PC-3 (cell line): ENCODE measurements at regions not wholly inside any gene's neighbourhood (a gene's known extent, or its start where the extent isn't known, plus 50 kb on each side); places are given as distances from the start of the nearest gene placed in this dataset.

Source experiments
- ATAC-seq: fragments of 200-7000 bp; cut with Tn5 transposase; 2 replicates; pipeline ENCODE4 v1.9.1; 2020; ENCODE audit warnings: mild to moderate bottlenecking, moderate library complexity
- BruUV-seq: library from RNA; stranded (reverse); fragments of 400-500 nt; replicated peaks from 2 replicates; lab custom pipeline; 2021; lab: Mats Ljungman, UMichigan
- CTCF ChIA-PET: fragments of 300-600 bp; sonication (Branson Sonifier 250); formaldehyde crosslinking; loops from one replicate; lab custom pipeline; 2022; ENCODE audit warnings: antibody characterized with exemption; lab: Charles Lee
- POLR2A ChIA-PET: fragments of 300-600 bp; sonication (Branson Sonifier 250); formaldehyde crosslinking; loops from one replicate; lab custom pipeline; 2022; ENCODE audit warnings: antibody characterized with exemption; ENCODE audit not compliant: unreplicated experiment; lab: Charles Lee
- DNase-seq: peaks from one replicate; pipeline ENCODE4 v3.0.0-alpha.2; 2015
- H2AFZ ChIP-seq: fragments of 300-600 bp; sonication (generic); 2 replicates; pipeline ENCODE4 v1.6.0; 2016; ENCODE audit warnings: antibody characterized with exemption, low read length
- H3F3A ChIP-seq: fragments of 300-600 bp; sonication (generic); one replicate; pipeline ENCODE4 v1.6.0; 2017; ENCODE audit warnings: antibody characterized with exemption, low read length, control low read depth, mild to moderate bottlenecking; ENCODE audit not compliant: unreplicated experiment
- H3K27ac ChIP-seq: fragments of 300-600 bp; sonication (generic); 2 replicates; pipeline ENCODE4 v1.5.1; 2016; ENCODE audit warnings: mild to moderate bottlenecking, low read length
- H3K27me3 ChIP-seq: fragments of 300-600 bp; sonication (generic); 2 replicates; pipeline ENCODE4 v1.6.1; 2016; ENCODE audit warnings: low read length, mixed read lengths
- H3K36me3 ChIP-seq: fragments of 300-600 bp; sonication (generic); 2 replicates; pipeline ENCODE4 v1.6.1; 2016; ENCODE audit warnings: low read depth, mixed run types, low read length, mixed read lengths
- H3K4me1 ChIP-seq: fragments of 300-600 bp; sonication (generic); 2 replicates; pipeline ENCODE4 v1.5.1; 2016; ENCODE audit warnings: low read length; ENCODE audit not compliant: insufficient read depth
- H3K4me2 ChIP-seq: fragments of 300-600 bp; sonication (generic); 2 replicates; pipeline ENCODE4 v1.6.0; 2016; ENCODE audit warnings: low read length
- H3K4me3 ChIP-seq: fragments of 300-600 bp; sonication (generic); 2 replicates; pipeline ENCODE4 v1.5.1; 2016; ENCODE audit warnings: mild to moderate bottlenecking, low read length, mixed read lengths
- H3K79me2 ChIP-seq: fragments of 300-600 bp; sonication (generic); 2 replicates; pipeline ENCODE4 v1.6.1; 2017; ENCODE audit warnings: low read length, mixed read lengths
- H3K9ac ChIP-seq: fragments of 300-600 bp; sonication (generic); 2 replicates; pipeline ENCODE4 v1.6.0; 2016; ENCODE audit warnings: mild to moderate bottlenecking, low read length
- H3K9me2 ChIP-seq: fragments of 300-600 bp; sonication (generic); replicated peaks from 2 replicates; pipeline ENCODE4 v1.6.1; 2016; ENCODE audit warnings: mixed run types, low read length, mixed read lengths
- H3K9me3 ChIP-seq: fragments of 300-600 bp; sonication (generic); 2 replicates; pipeline ENCODE4 v1.6.1; 2016; ENCODE audit warnings: low read length, mixed read lengths
- H4K20me1 ChIP-seq: fragments of 300-600 bp; sonication (generic); 2 replicates; pipeline ENCODE4 v1.6.1; 2016; ENCODE audit warnings: low read length, mixed read lengths
- CTCF ChIP-seq: fragments of 300-600 bp; sonication (generic); conservative IDR thresholded peaks from 2 replicates; pipeline ENCODE4 v1.5.1; 2017; ENCODE audit warnings: antibody characterized with exemption, low read depth, mild to moderate bottlenecking, low read length
- EZH2 ChIP-seq: fragments of 300-600 bp; sonication (generic); IDR thresholded peaks from one replicate; pipeline ENCODE4 v1.6.1; 2017; ENCODE audit warnings: antibody characterized with exemption, mild to moderate bottlenecking, low read length; ENCODE audit not compliant: unreplicated experiment
- EZH2phosphoT487 ChIP-seq: fragments of 300-600 bp; sonication (generic); IDR thresholded peaks from 2 replicates; pipeline ENCODE4 v1.6.1; 2018; ENCODE audit warnings: mild to moderate bottlenecking, antibody characterized with exemption, low read length, borderline replicate concordance
- intact Hi-C: fragments of 100-400 bp; cut with micrococcal nuclease; formaldehyde crosslinking; loops from 2 replicates; pipeline ENCODE4 v1.9.0; 2023

- TF ChIP-seq CTCF, result no peak
- H3K9ac ChIP-seq, result no peak overlapping the region
- H3K79me2 ChIP-seq, result no peaks in the 10 kb centered on the region
- no peaks in the 10 kb centered on the region for H3K36me3 ChIP-seq
- no peaks in the 10 kb centered on the region for H3K9me3 ChIP-seq
- H3K4me3 ChIP-seq, result no peak overlapping the region
- H3K4me2 ChIP-seq, result no peak overlapping the region
- ATAC-seq, result no peak
- H3K4me1 ChIP-seq, result no peaks in the 10 kb centered on the region
- peaks cover 40% of the 10 kb centered on the region for H3K27me3 ChIP-seq
- H2AFZ ChIP-seq, result no peak overlapping the region
- intact Hi-C loops, result no loop called here
- BruUV-seq, result no TSS peak
- H3K9me2 ChIP-seq, result no peaks in the 10 kb centered on the region
- DNase-seq, result peak; percentile 25
- H3K27ac ChIP-seq, result no peak overlapping the region
- H4K20me1 ChIP-seq, result no peaks in the 10 kb centered on the region
- ChIA-PET POLR2A (no interaction called here), CTCF (no interaction called here)
- no peaks in the 10 kb centered on the region for H3F3A ChIP-seq
Observed at GRCh38 chr16:86726340-86726739, 148.0 kb downstream of the FOXL1 start.

GRCh38 chr16:86727131-86727530 lies 148.8 kb downstream of the FOXL1 start:
- Histone ChIP-seq H3F3A (no peaks in the 10 kb centered on the region), H3K9ac (no peak overlapping the region), H3K9me3 (no peaks in the 10 kb centered on the region), H3K79me2 (no peaks in the 10 kb centered on the region), H3K4me1 (no peaks in the 10 kb centered on the region), H4K20me1 (no peaks in the 10 kb centered on the region), H3K9me2 (no peaks in the 10 kb centered on the region), H3K27ac (no peak overlapping the region), H3K4me2 (no peak overlapping the region), H3K27me3 (peaks cover 48% of the 10 kb centered on the region), H3K36me3 (no peaks in the 10 kb centered on the region), H3K4me3 (no peak overlapping the region), H2AFZ (no peak overlapping the region)
- POLR2A ChIA-PET, result interaction anchor here (0.7 kb wide), 1 partner anchor 53 kb away, joined by 4 read pairs; no protein-coding TSS in a partner anchor
- TF ChIP-seq EZH2, result no peak
- TF ChIP-seq CTCF, result no peak
- TF ChIP-seq EZH2phosphoT487, result no peak
- ATAC-seq (no peak), DNase-seq (no peak)
- BruUV-seq, result no TSS peak
- intact Hi-C loops, result no loop called here
- CTCF ChIA-PET, result no interaction called here

- ChIA-PET POLR2A (interaction anchor here (0.7 kb wide), 1 partner anchor 53 kb away, joined by 4 read pairs; no protein-coding TSS in a partner anchor), CTCF (no interaction called here)
- BruUV-seq, result no TSS peak
- DNase-seq (no peak), ATAC-seq (no peak)
- TF ChIP-seq EZH2, result no peak
- TF ChIP-seq CTCF, result no peak
- no peak for TF ChIP-seq EZH2phosphoT487
- Histone ChIP-seq H3K9me3 (no peaks in the 10 kb centered on the region), H3K4me2 (no peak overlapping the region), H3K27ac (no peak overlapping the region), H3K79me2 (no peaks in the 10 kb centered on the region), H3K36me3 (no peaks in the 10 kb centered on the region), H3K9ac (no peak overlapping the region), H2AFZ (no peak overlapping the region), H3K9me2 (no peaks in the 10 kb centered on the region), H3K27me3 (peaks cover 53% of the 10 kb centered on the region), H4K20me1 (no peaks in the 10 kb centered on the region), H3K4me3 (no peak overlapping the region), H3F3A (no peaks in the 10 kb centered on the region), H3K4me1 (no peaks in the 10 kb centered on the region)
- intact Hi-C loops, result no loop called here
Observed at GRCh38 chr16:86727632-86728031, 149.3 kb downstream of the FOXL1 start.
